Medulla oblongata (tissue), 1 donor: ENCODE measurements at regions not wholly inside any gene's neighbourhood (a gene's known extent, or its start where the extent isn't known, plus 50 kb on each side); places are given as distances from the start of the nearest gene placed in this dataset.

Experiments
- DNase-seq: peaks from one replicate; pipeline ENCODE4 v3.0.0-alpha.2; 2015; ENCODE audit errors: extremely low spot score

DNA sequence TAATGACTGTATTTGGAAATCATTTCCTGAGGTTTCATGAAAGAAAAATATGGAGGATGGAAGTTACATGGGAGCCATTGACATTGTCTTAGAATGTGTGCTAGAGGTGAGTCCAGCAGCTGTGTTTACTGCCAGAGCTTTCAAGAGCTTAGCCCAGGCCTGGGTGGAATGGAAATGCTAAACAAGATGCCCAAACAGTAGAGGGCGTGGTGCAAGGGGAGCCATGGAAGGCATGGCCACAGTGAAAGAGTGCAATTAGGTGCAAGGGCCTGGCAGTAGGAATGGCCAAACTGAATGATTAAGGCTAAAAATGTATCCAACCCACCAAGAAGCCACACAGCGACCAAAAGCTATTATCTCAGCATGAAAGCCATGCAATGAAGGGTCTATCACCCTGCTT lies 257.7 kb upstream of the NR2F2 start:
- DNase-seq = no peak

DNA sequence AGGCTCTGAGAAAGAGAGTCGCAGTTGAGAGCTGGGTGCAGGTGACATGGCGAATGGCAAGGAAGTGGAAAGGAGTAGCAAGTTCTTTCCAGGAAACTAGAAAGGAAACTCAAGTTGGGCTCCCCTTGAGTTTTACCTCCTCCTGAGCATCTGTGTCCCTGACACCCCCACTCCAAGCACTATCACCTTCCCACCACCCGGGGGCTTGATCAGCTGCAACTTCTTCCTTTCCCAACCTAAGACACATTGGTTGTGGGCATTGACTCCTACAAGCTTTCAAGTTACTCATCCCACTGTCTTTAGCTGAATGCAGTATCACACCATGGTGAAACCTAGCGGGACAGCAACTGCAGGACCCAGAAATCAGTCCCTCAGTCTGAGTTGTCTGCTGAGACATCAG lies 256.6 kb upstream of the NR2F2 start:
- no peak for DNase-seq

DNA sequence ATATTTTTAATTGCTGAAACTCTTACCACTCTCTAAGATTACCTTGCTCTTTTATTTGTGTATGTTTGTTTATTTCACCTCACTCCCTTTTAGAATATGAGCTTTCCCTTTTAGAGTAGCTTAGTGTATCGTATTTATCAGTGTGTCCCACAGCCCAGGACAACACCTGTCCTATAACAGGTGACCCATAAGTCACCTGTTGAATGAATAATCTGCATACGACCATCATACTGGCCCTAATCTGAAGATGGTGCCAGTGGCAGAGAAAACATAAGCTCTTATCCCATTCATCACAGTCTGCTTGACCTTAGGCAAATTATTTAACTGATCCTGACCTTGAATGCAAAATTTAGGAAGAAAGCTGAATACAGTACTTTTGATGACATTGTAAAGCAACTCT lies 254.6 kb upstream of the NR2F2 start:
- no peak for DNase-seq

GRCh38 chr15:96076350-96076749 lies 254.2 kb upstream of the NR2F2 start:
- DNase-seq = no peak

- no peak for DNase-seq
Observed at GRCh38 chr15:96079041-96079440, 251.5 kb upstream of the NR2F2 start.

GRCh38 chr15:96079882-96080281 lies 250.6 kb upstream of the NR2F2 start:
- no peak for DNase-seq

DNA sequence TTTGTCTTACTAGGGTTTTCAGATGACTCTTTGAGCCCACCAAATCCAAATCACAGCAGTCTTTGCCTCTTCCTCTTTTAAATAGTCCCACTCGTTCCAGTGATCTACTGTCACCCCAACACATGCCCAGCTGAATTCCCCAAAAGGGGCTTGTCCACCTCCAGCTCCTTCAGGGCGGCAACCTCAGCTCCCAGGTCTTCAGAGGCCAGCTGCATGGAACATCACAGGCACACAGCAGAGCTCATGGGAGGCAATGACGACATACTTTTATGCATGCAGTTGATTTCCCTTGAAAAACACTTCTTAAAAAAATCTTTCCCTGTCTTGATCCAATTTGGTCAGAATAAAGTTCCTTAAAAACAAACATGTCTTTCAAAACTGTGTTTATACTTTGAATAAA lies 244.3 kb upstream of the NR2F2 start:
- no peak for DNase-seq

DNA sequence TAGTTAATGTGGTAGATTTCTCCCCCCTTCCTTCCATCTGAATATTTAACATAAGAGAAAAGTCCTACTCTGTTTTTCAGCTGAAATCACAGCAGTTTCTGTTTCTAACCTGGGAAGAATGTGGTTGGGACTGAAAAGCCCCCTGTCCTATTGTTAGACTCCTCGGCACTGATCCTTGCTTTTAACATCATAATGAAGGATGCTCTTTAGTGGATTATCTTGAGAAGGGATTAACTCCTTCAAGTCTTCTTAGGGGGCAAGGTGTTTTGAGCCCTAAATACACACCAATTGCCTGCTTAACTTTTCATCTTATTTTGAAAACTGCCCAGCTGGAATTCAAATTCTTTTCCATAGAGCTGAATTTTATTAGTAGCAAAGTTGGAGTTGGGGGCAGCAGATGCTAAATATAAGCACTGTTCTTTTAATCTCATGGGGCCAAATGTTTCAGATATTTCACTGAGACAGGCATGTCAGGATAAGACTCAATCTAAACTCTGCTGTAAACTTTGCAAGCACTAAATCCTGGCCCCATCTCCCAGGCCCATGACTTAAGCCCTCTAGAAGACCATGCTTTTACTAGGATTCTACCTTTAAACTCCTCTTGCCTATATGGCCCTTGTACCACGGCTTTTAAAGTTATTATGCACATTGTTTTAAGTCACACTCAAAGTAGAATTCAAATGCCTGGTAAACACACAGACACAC lies 243.2 kb upstream of the NR2F2 start:
- DNase-seq = no peak

DNA sequence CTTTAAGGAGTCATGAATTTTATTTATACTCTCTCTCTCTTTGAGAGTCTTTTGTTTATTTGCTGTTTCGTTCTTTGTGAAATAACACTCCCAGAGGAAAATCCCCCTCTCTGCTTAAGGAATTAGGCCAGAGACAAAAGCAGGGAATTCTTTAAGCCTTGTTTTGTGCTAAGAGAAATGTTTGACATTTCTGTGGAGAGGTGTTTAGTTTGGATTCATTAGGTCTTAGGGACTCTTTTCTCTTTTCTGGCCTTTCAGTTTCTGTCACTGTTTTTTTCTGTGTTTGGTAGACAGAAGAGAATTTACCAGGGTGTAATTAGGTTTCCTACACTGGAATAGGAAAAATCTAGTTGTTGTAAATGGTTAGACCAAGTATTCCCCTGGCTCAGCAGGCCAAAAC lies 241.8 kb upstream of the NR2F2 start:
- DNase-seq = no peak

GRCh38 chr15:96089405-96090058 lies 241.0 kb upstream of the NR2F2 start:
- no peak for DNase-seq

DNA sequence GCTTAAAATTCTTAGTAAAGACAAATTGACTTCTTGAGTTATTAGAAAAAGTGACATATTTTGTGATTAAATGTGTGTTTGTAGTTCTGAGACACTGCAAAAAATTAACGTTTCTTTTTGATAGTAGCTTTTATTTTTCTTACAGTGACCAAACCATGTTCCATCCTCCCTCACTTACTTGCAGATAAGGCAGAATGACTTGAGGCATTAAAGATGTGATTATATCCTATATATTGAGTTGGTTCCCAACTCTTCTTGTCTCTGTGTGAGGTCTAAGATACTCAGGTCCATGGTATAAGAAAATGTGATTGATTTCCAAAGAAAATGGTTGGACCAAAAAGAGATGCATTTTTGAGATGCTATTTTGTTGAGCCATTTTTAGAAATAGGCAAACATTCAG lies 238.3 kb upstream of the NR2F2 start:
- DNase-seq = no peak

DNA sequence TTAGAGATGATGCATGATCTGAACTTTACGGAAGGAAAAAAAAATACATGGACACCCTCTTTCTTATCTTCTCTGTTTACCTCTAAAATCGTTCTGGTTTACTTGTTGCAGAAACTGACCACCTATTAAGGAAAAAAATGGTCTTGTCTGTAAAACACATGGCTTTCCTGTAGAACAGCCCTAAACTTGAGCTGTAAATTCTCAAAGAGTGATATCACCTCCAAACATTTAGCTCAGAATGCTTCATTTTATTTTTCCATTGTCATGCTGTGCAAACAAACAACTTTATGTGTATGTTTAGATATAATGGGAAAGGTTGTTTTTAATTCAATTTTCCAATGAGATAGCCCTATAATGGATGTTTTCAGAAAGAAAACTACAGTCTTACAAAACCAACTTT lies 237.4 kb upstream of the NR2F2 start:
- DNase-seq = no peak

DNA sequence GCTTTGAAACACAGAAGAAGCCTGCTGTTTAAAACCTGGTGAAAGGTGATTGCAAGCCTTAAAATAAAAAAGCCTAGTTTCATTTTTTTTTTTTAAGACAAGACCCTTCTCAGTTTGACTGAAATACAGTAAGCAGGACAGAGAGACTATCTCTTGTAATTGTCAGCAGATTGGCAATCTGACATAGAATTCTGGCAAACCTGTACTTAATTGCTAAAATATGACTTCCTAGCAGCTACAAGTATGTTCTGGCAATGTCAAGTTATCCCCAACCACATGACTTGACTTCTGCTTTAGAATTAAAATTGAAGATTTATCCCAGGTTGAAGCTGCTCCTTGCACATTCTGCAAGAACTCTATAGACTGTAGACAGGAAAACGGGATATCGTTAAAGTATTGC lies 232.8 kb upstream of the NR2F2 start:
- DNase-seq = no peak

DNA sequence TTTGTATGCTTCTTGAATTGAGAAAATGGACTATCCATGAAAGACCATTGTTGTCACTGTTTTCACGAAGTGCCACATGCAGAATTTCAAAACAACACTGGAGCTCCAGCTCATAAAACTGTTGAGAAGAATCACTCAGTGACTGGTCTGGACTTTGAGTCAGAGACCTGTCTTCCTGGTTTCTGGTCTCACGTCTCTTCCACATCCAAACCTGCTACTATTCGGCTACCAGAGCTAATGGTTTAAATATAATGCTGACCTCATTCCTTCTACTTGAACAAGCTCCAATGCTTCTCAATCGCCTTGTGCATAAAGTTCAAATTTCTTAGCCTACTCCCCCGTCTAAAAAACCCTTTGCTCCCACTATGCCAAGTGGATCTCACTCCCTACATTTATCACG lies 227.9 kb upstream of the NR2F2 start:
- DNase-seq = no peak

DNA sequence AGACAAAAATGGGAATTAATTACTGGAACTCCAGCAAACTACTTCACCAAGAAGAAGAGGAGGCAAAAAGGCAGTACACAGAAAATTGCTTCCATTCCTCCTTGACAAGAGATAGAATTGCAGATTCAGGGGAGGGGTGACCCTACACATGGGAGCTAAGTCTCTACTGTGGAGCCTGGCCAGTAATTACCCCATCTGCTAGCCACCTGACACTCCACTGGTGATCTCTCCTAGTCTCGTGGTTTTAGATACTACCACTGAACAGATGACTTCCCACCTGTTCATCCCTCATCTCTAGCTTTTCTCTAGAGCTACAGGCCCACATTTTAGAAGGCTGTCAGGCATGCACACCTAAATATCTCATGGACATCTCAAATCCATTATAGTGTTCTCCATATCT lies 224.3 kb upstream of the NR2F2 start:
- no peak for DNase-seq

DNA sequence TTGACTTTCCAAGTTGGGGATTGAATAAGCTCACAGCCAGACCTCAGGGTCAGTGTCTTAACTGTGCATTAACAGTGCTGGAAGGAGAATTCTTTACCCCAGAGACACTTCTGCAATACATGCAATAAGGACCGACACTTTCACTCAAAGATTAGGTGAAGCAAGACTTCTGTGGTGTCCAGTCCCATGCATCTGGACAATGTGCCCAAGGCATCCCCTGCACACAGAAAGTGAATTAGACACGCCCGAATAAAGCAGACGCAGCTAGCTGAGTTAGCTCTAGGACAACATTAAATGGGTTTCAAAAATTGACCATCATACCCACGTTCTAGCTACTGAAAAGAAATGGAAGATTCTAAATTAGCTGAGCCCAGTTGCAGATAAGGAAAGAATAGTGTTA lies 223.9 kb upstream of the NR2F2 start:
- no peak for DNase-seq

DNA sequence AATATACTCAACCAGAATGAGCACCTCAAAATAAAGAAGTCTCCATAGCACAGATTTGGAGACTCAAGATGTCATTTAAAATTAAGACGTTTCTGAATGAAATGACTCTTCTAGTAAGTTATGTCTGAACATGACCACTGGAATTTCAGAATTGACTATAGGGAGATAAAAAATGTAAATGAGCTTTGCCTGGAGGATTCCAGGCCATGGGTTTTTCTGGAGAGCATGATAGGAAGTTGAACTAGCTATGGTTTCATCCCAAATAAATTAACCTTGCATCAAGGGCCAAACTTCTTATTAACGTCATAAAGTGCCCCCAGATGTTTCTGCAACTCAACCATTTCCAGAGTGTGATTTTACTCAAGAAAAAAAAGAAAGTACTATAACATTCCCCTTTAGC lies 222.6 kb upstream of the NR2F2 start:
- DNase-seq = no peak

- no peak for DNase-seq
Observed at GRCh38 chr15:96108405-96108804, 222.1 kb upstream of the NR2F2 start.

- no peak for DNase-seq
Observed at GRCh38 chr15:96109820-96110219, 220.7 kb upstream of the NR2F2 start.

- DNase-seq = no peak
Observed at GRCh38 chr15:96112018-96112417, 218.5 kb upstream of the NR2F2 start.

GRCh38 chr15:96115642-96116041 lies 214.9 kb upstream of the NR2F2 start:
- no peak for DNase-seq

- no peak for DNase-seq
Observed at GRCh38 chr15:96117270-96117669, 213.2 kb upstream of the NR2F2 start.

DNA sequence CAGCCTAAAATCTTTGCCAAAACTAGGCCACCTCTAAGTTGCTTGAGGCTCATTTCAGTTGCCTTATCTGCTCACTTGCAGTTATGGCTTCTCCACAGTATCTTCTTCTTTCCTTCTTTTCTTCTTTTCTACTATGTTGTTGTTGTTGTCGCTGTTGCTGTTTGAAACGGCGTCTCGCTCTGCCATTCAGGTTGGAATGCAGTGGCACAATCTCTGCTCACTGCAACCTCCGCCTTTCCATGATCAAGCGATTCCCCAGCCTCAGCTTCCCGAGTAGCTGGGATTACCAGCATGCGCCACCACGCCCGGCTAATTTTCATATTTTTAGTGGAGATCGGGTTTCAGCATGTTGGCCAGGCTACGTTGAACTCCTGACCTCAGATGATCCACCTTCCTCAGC lies 210.8 kb upstream of the NR2F2 start:
- no peak for DNase-seq
